ENCODE measurements at regions not wholly inside any gene's neighbourhood (a gene's known extent, or its start where the extent isn't known, plus 50 kb on each side); places are given as distances from the start of the nearest gene placed in this dataset.

DNA sequence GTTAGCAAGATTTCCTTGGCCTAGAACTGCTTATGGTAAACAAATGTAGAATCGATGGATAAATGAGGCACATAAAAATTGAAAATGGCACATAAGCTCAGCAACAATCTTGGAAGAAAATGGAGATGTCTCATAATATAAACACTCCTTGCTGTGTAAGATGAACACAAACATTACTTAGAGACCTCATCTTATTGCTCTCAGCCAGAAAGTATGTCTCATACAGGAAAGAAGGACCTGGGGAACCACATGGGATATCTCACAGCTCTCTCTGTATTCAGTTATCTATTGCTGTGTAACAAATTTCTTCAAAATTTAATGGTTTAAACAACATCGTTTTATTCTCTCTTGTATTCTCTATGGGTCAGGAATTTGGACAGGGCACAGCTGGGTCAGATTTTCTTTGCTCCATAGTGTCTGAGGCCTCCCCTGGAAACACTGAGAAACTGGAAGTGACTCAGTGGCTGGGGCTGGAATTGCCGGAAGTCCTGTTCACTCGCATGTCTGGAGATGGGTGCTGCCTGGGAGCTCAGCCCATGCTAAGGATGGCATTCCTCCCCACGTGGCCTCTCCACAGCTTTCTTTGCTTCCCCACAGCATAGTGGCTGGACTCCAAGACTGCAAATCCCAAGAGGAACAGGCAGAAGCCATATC is 105.1 kb downstream of the NUFIP1 start:
- TF ChIP-seq CTCF (IDR thresholded peaks at IDR 0.05) (no peak), POLR2A (IDR thresholded peaks at IDR 0.05) (no peak)

Data from testis (tissue), 2 donors.